ENCODE measurements at regions not wholly inside any gene's neighbourhood (a gene's known extent, or its start where the extent isn't known, plus 50 kb on each side); places are given as distances from the start of the nearest gene placed in this dataset.

DNA sequence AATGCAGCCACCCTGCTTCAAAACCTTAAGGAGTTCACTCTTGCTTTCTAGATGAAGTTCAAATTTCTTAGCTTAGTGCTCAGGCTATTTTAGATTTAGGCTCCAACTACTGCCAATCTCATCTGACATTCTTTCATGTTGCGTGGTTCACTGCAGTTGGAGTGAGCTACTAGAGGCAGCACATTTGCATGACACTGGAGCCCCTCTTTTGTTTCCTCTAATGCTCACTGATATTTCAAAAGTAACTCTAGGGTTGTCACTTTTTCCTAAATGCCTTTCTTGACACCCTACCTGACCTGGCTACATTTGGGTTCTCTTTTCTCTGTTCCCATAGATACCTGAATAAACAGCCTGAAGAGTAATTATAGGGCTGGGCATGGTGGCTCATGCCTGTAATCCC, 586.5 kb upstream of the GOT2 start:
- no peaks in the 10 kb centered on the region for H3K79me2 ChIP-seq (ENCODE audit: low read depth)
- H3K4me2 ChIP-seq, result no peak overlapping the region
- H3K9me2 ChIP-seq (ENCODE audit: insufficient read depth), result no peaks in the 10 kb centered on the region
- H3K9me3 ChIP-seq (ENCODE audit: insufficient read depth, low read depth), result no peaks in the 10 kb centered on the region
- H3K27me3 ChIP-seq (ENCODE audit: insufficient read depth, low read depth), result no peaks in the 10 kb centered on the region
- BruUV-seq (replicated peaks), result no TSS peak
- TF ChIP-seq CTCF (conservative IDR thresholded peaks at IDR 0.05) (no peak), EZH2 (IDR thresholded peaks at IDR 0.05; ENCODE audit: low read depth) (no peak)
- H3F3A ChIP-seq (ENCODE audit: insufficient read depth, low read depth), result no peaks in the 10 kb centered on the region
- DNase-seq, result no peak
- no peaks in the 10 kb centered on the region for H3K4me1 ChIP-seq (replicated peaks; ENCODE audit: insufficient read depth)
- no peak overlapping the region for H3K27ac ChIP-seq
- ChIA-PET POLR2A (ENCODE audit: unreplicated experiment) (no interaction called here), CTCF (no interaction called here)
- H3K4me3 ChIP-seq, result no peak overlapping the region
- H3K36me3 ChIP-seq (ENCODE audit: low read depth), result no peaks in the 10 kb centered on the region
- intact Hi-C loops (cut with micrococcal nuclease; ENCODE audit: unreplicated experiment), result no loop called here
- H2AFZ ChIP-seq, result no peak overlapping the region
- H4K20me1 ChIP-seq (ENCODE audit: insufficient read depth), result no peaks in the 10 kb centered on the region

DNA sequence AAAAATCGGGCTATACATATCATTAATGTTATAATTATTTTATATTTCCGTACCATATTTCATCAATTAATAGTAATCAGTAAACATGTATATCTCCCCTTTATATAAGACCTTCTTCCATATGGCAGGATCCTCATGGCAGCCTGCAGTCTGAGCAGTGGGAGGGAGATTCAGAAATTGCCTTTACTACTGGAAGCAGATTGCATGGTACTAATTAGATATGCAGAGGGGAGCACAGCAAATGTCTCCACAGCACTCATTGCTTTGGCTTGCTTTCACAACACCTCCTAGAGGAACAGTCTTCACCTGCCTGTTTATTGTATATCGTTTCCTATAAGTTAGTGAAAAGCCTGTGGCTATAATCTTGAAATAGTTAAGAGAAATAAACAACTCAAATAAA, 585.8 kb upstream of the GOT2 start:
- Histone ChIP-seq H3K4me3 (no peak overlapping the region), H3K27ac (no peak overlapping the region), H3K36me3 (ENCODE audit: low read depth) (no peaks in the 10 kb centered on the region), H3K4me1 (replicated peaks; ENCODE audit: insufficient read depth) (no peaks in the 10 kb centered on the region), H4K20me1 (ENCODE audit: insufficient read depth) (no peaks in the 10 kb centered on the region), H2AFZ (no peak overlapping the region), H3F3A (ENCODE audit: insufficient read depth, low read depth) (no peaks in the 10 kb centered on the region), H3K27me3 (ENCODE audit: insufficient read depth, low read depth) (no peaks in the 10 kb centered on the region), H3K9me3 (ENCODE audit: insufficient read depth, low read depth) (no peaks in the 10 kb centered on the region), H3K79me2 (ENCODE audit: low read depth) (no peaks in the 10 kb centered on the region), H3K9me2 (ENCODE audit: insufficient read depth) (no peaks in the 10 kb centered on the region), H3K4me2 (no peak overlapping the region)
- DNase-seq, result no peak
- intact Hi-C loops (cut with micrococcal nuclease; ENCODE audit: unreplicated experiment), result no loop called here
- TF ChIP-seq CTCF (conservative IDR thresholded peaks at IDR 0.05) (no peak), EZH2 (IDR thresholded peaks at IDR 0.05; ENCODE audit: low read depth) (no peak)
- ChIA-PET POLR2A (ENCODE audit: unreplicated experiment) (no interaction called here), CTCF (no interaction called here)
- no TSS peak for BruUV-seq (replicated peaks)

- H3K4me3 ChIP-seq, result no peak overlapping the region
- no peaks in the 10 kb centered on the region for H3K4me1 ChIP-seq (replicated peaks; ENCODE audit: insufficient read depth)
- POLR2A ChIA-PET (ENCODE audit: unreplicated experiment), result no interaction called here
- no peak overlapping the region for H2AFZ ChIP-seq
- no peaks in the 10 kb centered on the region for H4K20me1 ChIP-seq (ENCODE audit: insufficient read depth)
- H3K36me3 ChIP-seq (ENCODE audit: low read depth), result no peaks in the 10 kb centered on the region
- H3K27ac ChIP-seq, result no peak overlapping the region
- H3K27me3 ChIP-seq (ENCODE audit: insufficient read depth, low read depth), result no peaks in the 10 kb centered on the region
- H3K9me2 ChIP-seq (ENCODE audit: insufficient read depth), result no peaks in the 10 kb centered on the region
- H3F3A ChIP-seq (ENCODE audit: insufficient read depth, low read depth), result no peaks in the 10 kb centered on the region
- no peaks in the 10 kb centered on the region for H3K79me2 ChIP-seq (ENCODE audit: low read depth)
- H3K4me2 ChIP-seq, result no peak overlapping the region
- intact Hi-C loops (cut with micrococcal nuclease; ENCODE audit: unreplicated experiment), result no loop called here
- TF ChIP-seq CTCF (conservative IDR thresholded peaks at IDR 0.05) (no peak), EZH2 (IDR thresholded peaks at IDR 0.05; ENCODE audit: low read depth) (no peak)
- DNase-seq, result no peak
- no peaks in the 10 kb centered on the region for H3K9me3 ChIP-seq (ENCODE audit: insufficient read depth, low read depth)
- BruUV-seq (replicated peaks), result no TSS peak
- CTCF ChIA-PET, result no interaction called here
These were observed 571.7 kb upstream of the GOT2 start for GRCh38 chr16:59305850-59306249.

All from PC-9 (cell line).